Natural killer cell (primary cell): ENCODE measurements at regions not wholly inside any gene's neighbourhood (a gene's known extent, or its start where the extent isn't known, plus 50 kb on each side); places are given as distances from the start of the nearest gene placed in this dataset.
A peak's percentile ranks its signal among the peaks of the same experiment; 100 is the strongest.

Source experiments
- ATAC-seq, 3 donors: fragments of 150-1000 bp in 2 of 3; fragments of 200-7000 bp in 1 of 3; cut with Tn5 transposase; 1 replicate in 1 of 3; 2 replicates in 2 of 3; pipeline ENCODE4 v1.10.0; 2021; ENCODE audit warnings: mild to moderate bottlenecking in 2 of 3, moderate library complexity in 2 of 3
- DNase-seq, 2 donors: peaks; one replicate each; pipeline versions ENCODE4 v3.0.0 to v3.0.0-alpha.2; 2013 to 2021; ENCODE audit warnings: mixed read lengths in 1 of 2
- H3K27ac ChIP-seq: one replicate; pipeline ENCODE4 v1.5.1; 2013; ENCODE audit warnings: mild to moderate bottlenecking, low read length
- H3K27me3 ChIP-seq: one replicate; pipeline ENCODE4 v1.6.1; 2013; ENCODE audit warnings: low read length; ENCODE audit not compliant: control insufficient read depth, insufficient read depth
- H3K36me3 ChIP-seq: one replicate; pipeline ENCODE4 v1.6.1; 2013; ENCODE audit warnings: low read length; ENCODE audit not compliant: control insufficient read depth, insufficient read depth
- H3K4me1 ChIP-seq: one replicate; pipeline ENCODE4 v1.6.1; 2013; ENCODE audit warnings: low read length; ENCODE audit not compliant: control insufficient read depth, insufficient read depth
- H3K4me3 ChIP-seq: one replicate; pipeline ENCODE4 v1.5.1; 2013; ENCODE audit warnings: low read length
- H3K9me3 ChIP-seq: one replicate; pipeline ENCODE4 v1.6.1; 2013; ENCODE audit warnings: low read length; ENCODE audit not compliant: control insufficient read depth, insufficient read depth
- H3K27ac Mint-ChIP-seq, 2 donors: one replicate each; pipeline ENCODE4 v1.8.0; 2022; ENCODE audit warnings: mild to moderate bottlenecking in 2 of 2, mixed read lengths in 2 of 2, moderate library complexity in 1 of 2
- H3K27me3 Mint-ChIP-seq, 2 donors: one replicate each; pipeline ENCODE4 v1.8.0; 2022; ENCODE audit warnings: low read depth in 2 of 2, mixed read lengths in 2 of 2
- H3K36me3 Mint-ChIP-seq: one replicate; pipeline ENCODE4 v1.8.0; 2022; ENCODE audit warnings: mixed read lengths
- H3K4me1 Mint-ChIP-seq, 2 donors: one replicate each; pipeline ENCODE4 v1.8.0; 2022; ENCODE audit warnings: mixed read lengths in 2 of 2
- H3K4me3 Mint-ChIP-seq: one replicate; pipeline ENCODE4 v1.8.0; 2022; ENCODE audit warnings: mild to moderate bottlenecking, moderate library complexity, mixed read lengths
- H3K9me3 Mint-ChIP-seq, 2 donors: one replicate each; pipeline ENCODE4 v1.8.0; 2022; ENCODE audit warnings: mixed read lengths in 2 of 2
- WGBS: methylation state at CpG from one replicate; pipeline ENCODE4 v1.1.7; 2013; ENCODE audit warnings: missing lambda C conversion rate; ENCODE audit not compliant: insufficient coverage; 5-methylcytosine and 5-hydroxymethylcytosine counted together
- intact Hi-C: fragments of 100-400 bp; cut with micrococcal nuclease; formaldehyde crosslinking; loops from one replicate; pipeline ENCODE4 v1.14.2; 2022
- TF ChIP-seq, protein P1 (sequence below): fragments of 200-600 bp; IDR thresholded peaks from one replicate; pipeline ENCODE4 v1.8.0; 2022; ENCODE audit warnings: antibody characterized with exemption

DNA sequence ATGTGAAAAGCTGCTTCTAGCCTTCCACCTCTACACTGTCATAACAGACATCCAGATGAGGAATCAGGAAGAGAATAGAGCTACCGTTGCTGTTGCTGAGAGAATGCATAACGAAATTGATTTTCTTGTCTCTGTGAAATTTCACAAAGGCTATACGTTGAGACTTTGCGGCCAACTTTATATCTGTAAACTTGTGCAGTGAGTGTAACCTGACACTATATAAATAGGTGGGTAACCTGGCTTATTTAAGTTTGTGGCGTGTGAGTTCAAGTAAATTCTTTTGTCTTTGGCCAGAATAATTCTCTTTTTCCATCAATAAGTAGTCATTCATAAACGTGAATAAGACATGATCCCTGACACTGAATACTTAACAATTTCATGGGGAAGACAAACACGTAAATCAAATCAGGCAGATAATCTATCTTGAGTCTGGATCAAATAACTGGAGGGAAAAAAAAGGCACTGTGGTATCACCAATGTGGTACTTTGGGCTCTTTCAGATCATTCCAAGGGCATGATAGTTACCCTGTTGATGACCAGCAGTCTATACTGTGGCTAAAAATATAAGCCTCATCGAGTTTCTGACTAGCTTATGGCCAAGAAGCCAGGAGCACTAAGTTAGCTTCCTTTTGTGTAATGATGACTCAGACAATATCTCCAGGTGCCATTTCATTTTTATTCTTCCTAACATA lies 98.2 kb upstream of the RASA1 start:
- Mint-ChIP-seq H3K4me3 (no peak overlapping the region), H3K27ac (no peak overlapping the region), H3K36me3 (no peaks in the 10 kb centered on the region), H3K4me1 (peaks cover 6 to 9% of the 10 kb centered on the region in 2 donors), H3K9me3 (no peaks in the 10 kb centered on the region), H3K27me3 (no peaks in the 10 kb centered on the region)
- Histone ChIP-seq H3K4me1 (no peaks in the 10 kb centered on the region), H3K27ac (no peak overlapping the region), H3K36me3 (no peaks in the 10 kb centered on the region), H3K9me3 (no peaks in the 10 kb centered on the region), H3K4me3 (no peak overlapping the region), H3K27me3 (no peaks in the 10 kb centered on the region)
- no peak for DNase-seq
- TF ChIP-seq, protein P1, sequence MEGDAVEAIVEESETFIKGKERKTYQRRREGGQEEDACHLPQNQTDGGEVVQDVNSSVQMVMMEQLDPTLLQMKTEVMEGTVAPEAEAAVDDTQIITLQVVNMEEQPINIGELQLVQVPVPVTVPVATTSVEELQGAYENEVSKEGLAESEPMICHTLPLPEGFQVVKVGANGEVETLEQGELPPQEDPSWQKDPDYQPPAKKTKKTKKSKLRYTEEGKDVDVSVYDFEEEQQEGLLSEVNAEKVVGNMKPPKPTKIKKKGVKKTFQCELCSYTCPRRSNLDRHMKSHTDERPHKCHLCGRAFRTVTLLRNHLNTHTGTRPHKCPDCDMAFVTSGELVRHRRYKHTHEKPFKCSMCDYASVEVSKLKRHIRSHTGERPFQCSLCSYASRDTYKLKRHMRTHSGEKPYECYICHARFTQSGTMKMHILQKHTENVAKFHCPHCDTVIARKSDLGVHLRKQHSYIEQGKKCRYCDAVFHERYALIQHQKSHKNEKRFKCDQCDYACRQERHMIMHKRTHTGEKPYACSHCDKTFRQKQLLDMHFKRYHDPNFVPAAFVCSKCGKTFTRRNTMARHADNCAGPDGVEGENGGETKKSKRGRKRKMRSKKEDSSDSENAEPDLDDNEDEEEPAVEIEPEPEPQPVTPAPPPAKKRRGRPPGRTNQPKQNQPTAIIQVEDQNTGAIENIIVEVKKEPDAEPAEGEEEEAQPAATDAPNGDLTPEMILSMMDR = no peak
- intact Hi-C loops = no loop called here
- no peak for ATAC-seq
- 89% methylated on average over 7 of the region's 8 CpGs for WGBS

- no peaks in the 10 kb centered on the region for H3K9me3 Mint-ChIP-seq
- H3K36me3 Mint-ChIP-seq = no peaks in the 10 kb centered on the region
- H3K4me1 ChIP-seq = no peaks in the 10 kb centered on the region
- no peaks in the 10 kb centered on the region for H3K27me3 Mint-ChIP-seq
- peaks cover 6 to 9% of the 10 kb centered on the region in 2 donors for H3K4me1 Mint-ChIP-seq
- no peak for DNase-seq
- no peak for ATAC-seq
- H3K4me3 Mint-ChIP-seq = no peak overlapping the region
- H3K27ac ChIP-seq = no peak overlapping the region
- WGBS = 88% methylated on average over 3 of the region's 3 CpGs
- no peaks in the 10 kb centered on the region for H3K27me3 ChIP-seq
- TF ChIP-seq, protein P1 = no peak
- intact Hi-C loops = no loop called here
- no peaks in the 10 kb centered on the region for H3K9me3 ChIP-seq
- H3K36me3 ChIP-seq = no peaks in the 10 kb centered on the region
- H3K27ac Mint-ChIP-seq = no peak overlapping the region
- no peak overlapping the region for H3K4me3 ChIP-seq
Observed at GRCh38 chr5:87170799-87171198, 96.9 kb upstream of the RASA1 start.

GRCh38 chr5:87182649-87183048 lies 85.0 kb upstream of the RASA1 start:
- no peaks in the 10 kb centered on the region for H3K27me3 ChIP-seq
- no peak overlapping the region for H3K4me3 ChIP-seq
- H3K9me3 Mint-ChIP-seq = no peaks in the 10 kb centered on the region
- H3K9me3 ChIP-seq = no peaks in the 10 kb centered on the region
- WGBS = 69% methylated on average over 2 of the region's 4 CpGs
- no peak overlapping the region for H3K27ac ChIP-seq
- no peaks in the 10 kb centered on the region for H3K36me3 Mint-ChIP-seq
- TF ChIP-seq, protein P1 = no peak
- H3K36me3 ChIP-seq = no peaks in the 10 kb centered on the region
- H3K4me1 ChIP-seq = no peaks in the 10 kb centered on the region
- H3K4me1 Mint-ChIP-seq = peaks cover 0 to 5% of the 10 kb centered on the region in 2 donors
- no peak overlapping the region for H3K27ac Mint-ChIP-seq
- H3K27me3 Mint-ChIP-seq = no peaks in the 10 kb centered on the region
- no peak overlapping the region for H3K4me3 Mint-ChIP-seq
- ATAC-seq (no peak), DNase-seq (peak in 1 of 2 donors; percentile 20)
- intact Hi-C loops = no loop called here

DNA sequence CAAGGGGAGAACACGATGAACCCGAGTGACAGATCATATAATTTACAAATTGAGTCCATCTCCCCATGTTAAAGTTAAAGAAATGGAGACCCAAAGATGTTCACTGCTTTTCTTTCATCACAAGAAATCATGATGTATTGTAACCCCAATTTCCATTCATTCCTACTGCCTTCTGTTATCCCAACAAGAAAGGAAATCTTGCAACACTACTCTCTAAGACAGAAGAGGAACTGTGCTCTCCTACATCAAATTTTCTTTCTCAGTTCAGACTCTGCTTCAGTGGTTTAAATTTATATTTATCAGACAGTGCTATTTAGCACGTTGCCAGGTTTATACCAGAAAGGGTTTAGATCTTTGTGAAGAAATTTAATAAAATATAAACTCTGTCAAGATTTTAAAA lies 83.8 kb upstream of the RASA1 start:
- Mint-ChIP-seq H3K4me3 (no peak overlapping the region), H3K27ac (no peak overlapping the region), H3K36me3 (no peaks in the 10 kb centered on the region), H3K4me1 (peaks cover 0 to 5% of the 10 kb centered on the region in 2 donors), H3K27me3 (no peaks in the 10 kb centered on the region), H3K9me3 (no peaks in the 10 kb centered on the region)
- Histone ChIP-seq H3K4me3 (no peak overlapping the region), H3K36me3 (no peaks in the 10 kb centered on the region), H3K27me3 (no peaks in the 10 kb centered on the region), H3K27ac (no peak overlapping the region), H3K4me1 (no peaks in the 10 kb centered on the region), H3K9me3 (no peaks in the 10 kb centered on the region)
- DNase-seq (no peak), ATAC-seq (no peak)
- TF ChIP-seq, protein P1 = no peak
- intact Hi-C loops = no loop called here
- WGBS = 87% methylated on average over 2 of the region's 3 CpGs
